Neural cell (in vitro differentiated cells): ENCODE measurements at regions not wholly inside any gene's neighbourhood (a gene's known extent, or its start where the extent isn't known, plus 50 kb on each side); places are given as distances from the start of the nearest gene placed in this dataset.

Source experiments
- H2AFZ ChIP-seq: fragments of 200-600, 300-800 bp; sonication (generic), shearing (Covaris generic); 2 replicates; pipeline ENCODE4 v1.6.0; 2014; ENCODE audit warnings: low read depth, mild to moderate bottlenecking, antibody characterized with exemption, low read length, moderate library complexity
- H3F3A ChIP-seq: fragments of 200-600 bp; shearing (Covaris generic); 2 replicates; pipeline ENCODE4 v1.6.1; 2016; ENCODE audit warnings: mild to moderate bottlenecking, moderate library complexity, mixed read lengths, antibody characterized with exemption, low read length; ENCODE audit not compliant: insufficient read depth, poor library complexity, severe bottlenecking
- H3K27ac ChIP-seq: fragments of 200-600, 300-800 bp; sonication (generic), shearing (Covaris generic); 2 replicates; pipeline ENCODE4 v1.5.1; 2014; ENCODE audit warnings: mild to moderate bottlenecking, low read length, moderate library complexity
- H3K27me3 ChIP-seq: fragments of 300-800, 200-600 bp; sonication (generic), shearing (Covaris generic); 2 replicates; pipeline ENCODE4 v1.6.0; 2014; ENCODE audit warnings: mild to moderate bottlenecking, low read depth, low read length, moderate library complexity; ENCODE audit not compliant: insufficient read depth
- H3K36me3 ChIP-seq: fragments of 300-800, 200-600 bp; sonication (generic), shearing (Covaris generic); 2 replicates; pipeline ENCODE4 v1.5.1; 2014; ENCODE audit warnings: mild to moderate bottlenecking, antibody characterized with exemption, low read length, moderate library complexity; ENCODE audit not compliant: insufficient read depth
- H3K4me2 ChIP-seq: fragments of 300-800, 200-600 bp; sonication (generic), shearing (Covaris generic); 2 replicates; pipeline ENCODE4 v1.6.0; 2014; ENCODE audit warnings: mild to moderate bottlenecking, low read length
- H3K4me3 ChIP-seq: fragments of 300-800, 200-600 bp; sonication (generic), shearing (Covaris generic); 2 replicates; pipeline ENCODE4 v1.5.1; 2014; ENCODE audit warnings: mild to moderate bottlenecking, low read length, moderate library complexity
- H3K79me2 ChIP-seq: fragments of 200-600 bp; shearing (Covaris generic); replicated peaks from 2 replicates; pipeline ENCODE4 v1.6.0; 2014; ENCODE audit warnings: mild to moderate bottlenecking, low read length, moderate library complexity; ENCODE audit not compliant: insufficient read depth
- H3K9ac ChIP-seq: fragments of 300-800, 200-600 bp; sonication (generic), shearing (Covaris generic); 2 replicates; pipeline ENCODE4 v1.6.1; 2016; ENCODE audit warnings: mild to moderate bottlenecking, low read length, mixed read lengths
- H3K9me2 ChIP-seq: fragments of 200-600 bp; shearing (Covaris generic); 2 replicates; pipeline ENCODE4 v1.6.1; 2016; ENCODE audit warnings: mild to moderate bottlenecking, low read length, mixed read lengths; ENCODE audit not compliant: insufficient read depth
- H3K9me3 ChIP-seq: fragments of 200-600, 300-800 bp; sonication (generic), shearing (Covaris generic); 2 replicates; pipeline ENCODE4 v1.6.1; 2016; ENCODE audit warnings: mild to moderate bottlenecking, mixed run types, low read length, moderate library complexity, mixed read lengths
- H4K20me1 ChIP-seq: fragments of 200-600 bp; shearing (Covaris generic); 2 replicates; pipeline ENCODE4 v1.6.1; 2016; ENCODE audit warnings: mild to moderate bottlenecking, mixed run types; ENCODE audit not compliant: insufficient read depth
- CTCF ChIP-seq: fragments of 450-650 bp; IDR thresholded peaks from 2 replicates; pipeline ENCODE4 v1.5.1; 2014; ENCODE audit warnings: antibody characterized with exemption, mild to moderate bottlenecking, moderate library complexity; ENCODE audit not compliant: poor library complexity, severe bottlenecking
- EP300 ChIP-seq: fragments of 450-650 bp; conservative IDR thresholded peaks from 2 replicates; pipeline ENCODE4 v1.6.1; 2014; ENCODE audit warnings: antibody characterized with exemption, mild to moderate bottlenecking, moderate library complexity; ENCODE audit not compliant: poor library complexity, severe bottlenecking
- EZH2 ChIP-seq: fragments of 200-600, 300-800 bp; shearing (Covaris generic), sonication (generic); IDR thresholded peaks from 2 replicates; pipeline ENCODE4 v1.6.1; 2014; ENCODE audit warnings: antibody characterized with exemption, low read length, borderline replicate concordance, mild to moderate bottlenecking; ENCODE audit not compliant: insufficient read depth, poor library complexity, severe bottlenecking
- MXI1 ChIP-seq: fragments of 450-650 bp; conservative IDR thresholded peaks from 2 replicates; pipeline ENCODE4 v1.6.1; 2014; ENCODE audit warnings: antibody characterized with exemption, mild to moderate bottlenecking; ENCODE audit not compliant: poor library complexity, severe bottlenecking
- POLR2AphosphoS5 ChIP-seq: IDR thresholded peaks from 2 replicates; pipeline ENCODE4 v1.6.1; 2012
- RAD21 ChIP-seq: fragments of 450-650 bp; conservative IDR thresholded peaks from 2 replicates; pipeline ENCODE4 v1.6.1; 2014; ENCODE audit warnings: antibody characterized with exemption, mild to moderate bottlenecking, moderate library complexity
- REST ChIP-seq: IDR thresholded peaks from 2 replicates; pipeline ENCODE4 v1.6.1; 2012; ENCODE audit warnings: borderline replicate concordance
- SMC3 ChIP-seq: fragments of 450-650 bp; conservative IDR thresholded peaks from 2 replicates; pipeline ENCODE4 v1.6.1; 2014; ENCODE audit warnings: antibody characterized with exemption, mild to moderate bottlenecking, moderate library complexity; ENCODE audit not compliant: poor library complexity
- TAF1 ChIP-seq: IDR thresholded peaks from 2 replicates; pipeline ENCODE4 v1.6.1; 2012; ENCODE audit warnings: low read depth

- H3K9ac ChIP-seq, result no peak overlapping the region
- H3K9me2 ChIP-seq, result no peaks in the 10 kb centered on the region
- H2AFZ ChIP-seq, result no peak overlapping the region
- H3K79me2 ChIP-seq, result no peaks in the 10 kb centered on the region
- no peaks in the 10 kb centered on the region for H3K9me3 ChIP-seq
- no peak overlapping the region for H3K27ac ChIP-seq
- no peaks in the 10 kb centered on the region for H4K20me1 ChIP-seq
- H3K4me3 ChIP-seq, result no peak overlapping the region
- no peak for TF ChIP-seq POLR2AphosphoS5
- TF ChIP-seq EP300, result no peak
- no peak for TF ChIP-seq RAD21
- no peak for TF ChIP-seq REST
- TF ChIP-seq MXI1, result no peak
- TF ChIP-seq EZH2, result no peak
- no peak for TF ChIP-seq CTCF
- no peaks in the 10 kb centered on the region for H3F3A ChIP-seq
- no peak overlapping the region for H3K4me2 ChIP-seq
- H3K27me3 ChIP-seq, result no peaks in the 10 kb centered on the region
- no peaks in the 10 kb centered on the region for H3K36me3 ChIP-seq
Observed at GRCh38 chr18:73879328-73879727, 268.3 kb downstream of the FBXO15 start.

GRCh38 chr18:73869182-73869581 is 278.5 kb downstream of the FBXO15 start:
- no peak overlapping the region for H3K9ac ChIP-seq
- no peaks in the 10 kb centered on the region for H4K20me1 ChIP-seq
- no peak for TF ChIP-seq SMC3
- no peak for TF ChIP-seq MXI1
- no peak for TF ChIP-seq CTCF
- peak; percentile 98 for TF ChIP-seq EP300
- TF ChIP-seq POLR2AphosphoS5, result peak; percentile 83
- peak; percentile 13 for TF ChIP-seq REST
- no peak for TF ChIP-seq TAF1
- TF ChIP-seq EZH2, result no peak
- TF ChIP-seq RAD21, result peak; percentile 23
- no peaks in the 10 kb centered on the region for H3K79me2 ChIP-seq
- no peaks in the 10 kb centered on the region for H3K9me2 ChIP-seq
- no peaks in the 10 kb centered on the region for H3K9me3 ChIP-seq
- H3K4me3 ChIP-seq, result peak overlapping the region; percentile 35
- no peaks in the 10 kb centered on the region for H3K27me3 ChIP-seq
- peak overlapping the region; percentile 80 for H3K27ac ChIP-seq
- no peak overlapping the region for H2AFZ ChIP-seq
- H3K36me3 ChIP-seq, result no peaks in the 10 kb centered on the region
- no peaks in the 10 kb centered on the region for H3F3A ChIP-seq
- peak overlapping the region; percentile 32 for H3K4me2 ChIP-seq
